Endodermal cell (in vitro differentiated cells): ENCODE measurements at regions not wholly inside any gene's neighbourhood (a gene's known extent, or its start where the extent isn't known, plus 50 kb on each side); places are given as distances from the start of the nearest gene placed in this dataset.

Experiments used
- DNase-seq: peaks from one replicate; pipeline ENCODE4 v3.0.0-alpha.2; 2017
- H3K27ac ChIP-seq: 2 replicates; pipeline ENCODE4 v1.5.1; 2013; ENCODE audit warnings: mild to moderate bottlenecking, low read depth, low read length, moderate library complexity
- H3K27me3 ChIP-seq: 2 replicates; pipeline ENCODE4 v1.6.1; 2013; ENCODE audit warnings: mild to moderate bottlenecking, low read length, moderate library complexity; ENCODE audit not compliant: insufficient read depth, control insufficient read depth, poor library complexity, severe bottlenecking
- H3K36me3 ChIP-seq: 2 replicates; pipeline ENCODE4 v1.7.0; 2013; ENCODE audit warnings: mild to moderate bottlenecking, low read length, moderate library complexity; ENCODE audit not compliant: control insufficient read depth, insufficient read depth
- H3K4me1 ChIP-seq: one replicate; pipeline ENCODE4 v1.7.0; 2013; ENCODE audit warnings: low read length; ENCODE audit not compliant: control insufficient read depth, insufficient read depth
- H3K4me3 ChIP-seq: 2 replicates; pipeline ENCODE4 v1.5.1; 2013; ENCODE audit warnings: mild to moderate bottlenecking, low read length, moderate library complexity
- H3K9ac ChIP-seq: 2 replicates; pipeline ENCODE4 v1.6.1; 2013; ENCODE audit warnings: mild to moderate bottlenecking, low read length, moderate library complexity; ENCODE audit not compliant: poor library complexity, severe bottlenecking; ENCODE audit errors: extremely low read depth
- H3K9me3 ChIP-seq: 2 replicates; pipeline ENCODE4 v1.6.1; 2013; ENCODE audit warnings: mild to moderate bottlenecking, low read length, moderate library complexity; ENCODE audit not compliant: control insufficient read depth
- H3K27ac Mint-ChIP-seq: 2 replicates; pipeline ENCODE4 v1.8.0; 2020; ENCODE audit warnings: mixed read lengths
- H3K27me3 Mint-ChIP-seq: 2 replicates; pipeline ENCODE4 v1.8.0; 2021; ENCODE audit warnings: mild to moderate bottlenecking, mixed read lengths; ENCODE audit not compliant: insufficient read depth
- H3K36me3 Mint-ChIP-seq: 2 replicates; pipeline ENCODE4 v1.8.0; 2020; ENCODE audit warnings: low read depth, mixed read lengths
- H3K4me1 Mint-ChIP-seq: 2 replicates; pipeline ENCODE4 v1.8.0; 2020; ENCODE audit warnings: mixed read lengths
- H3K4me3 Mint-ChIP-seq: 2 replicates; pipeline ENCODE4 v1.8.0; 2020; ENCODE audit warnings: mild to moderate bottlenecking, moderate library complexity, mixed read lengths
- H3K9me3 Mint-ChIP-seq: 2 replicates; pipeline ENCODE4 v1.8.0; 2020; ENCODE audit warnings: mild to moderate bottlenecking, mixed read lengths
- WGBS, 2 experiments: methylation state at CpG; one replicate each; pipeline versions ENCODE4 v1.1.5 to v1.1.7; 2013; ENCODE audit warnings: missing lambda C conversion rate in 2 of 2, mixed read lengths in 1 of 2; ENCODE audit not compliant: insufficient coverage in 1 of 2, insufficient read length in 1 of 2; 5-methylcytosine and 5-hydroxymethylcytosine counted together
- TF ChIP-seq, protein P1 (sequence below): fragments of 200-600 bp; sonication (generic); conservative IDR thresholded peaks from 2 replicates; pipeline ENCODE4 v1.5.0; 2021; ENCODE audit warnings: antibody characterized with exemption, mild to moderate bottlenecking

DNA sequence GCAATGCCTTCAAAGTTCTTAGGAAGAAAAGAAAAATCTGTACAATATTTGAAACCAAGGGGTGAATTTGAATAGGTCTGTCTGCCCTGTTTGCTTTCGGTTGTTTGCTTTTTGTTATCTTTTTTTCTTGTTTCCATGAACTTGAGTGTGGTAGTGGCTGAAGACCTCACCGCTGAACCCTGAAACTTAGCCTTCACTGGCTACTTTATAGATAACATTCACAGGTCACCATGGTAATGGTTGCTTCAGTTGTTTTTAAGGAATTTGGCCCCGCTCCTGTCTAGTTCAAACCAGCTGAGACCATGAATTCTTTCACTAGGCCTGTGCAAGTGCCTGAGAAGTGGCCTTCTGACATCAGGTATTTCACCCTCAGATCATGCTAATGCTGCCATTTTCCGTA, 137.0 kb upstream of the PMFBP1 start:
- Histone ChIP-seq H3K4me1 (no peaks in the 10 kb centered on the region), H3K27ac (no peak overlapping the region), H3K4me3 (no peak overlapping the region), H3K9me3 (peaks cover 64% of the 10 kb centered on the region), H3K27me3 (no peaks in the 10 kb centered on the region), H3K36me3 (no peaks in the 10 kb centered on the region), H3K9ac (no peak overlapping the region)
- Mint-ChIP-seq H3K36me3 (peaks cover 33% of the 10 kb centered on the region), H3K27me3 (no peaks in the 10 kb centered on the region), H3K4me1 (peaks cover 7% of the 10 kb centered on the region), H3K9me3 (peaks cover 47% of the 10 kb centered on the region), H3K4me3 (no peak overlapping the region), H3K27ac (no peak overlapping the region)
- DNase-seq: no peak
- WGBS, 2 experiments: 90 to 100% methylated on average over 2 to 4 of the region's 4 CpGs
- TF ChIP-seq, protein P1, sequence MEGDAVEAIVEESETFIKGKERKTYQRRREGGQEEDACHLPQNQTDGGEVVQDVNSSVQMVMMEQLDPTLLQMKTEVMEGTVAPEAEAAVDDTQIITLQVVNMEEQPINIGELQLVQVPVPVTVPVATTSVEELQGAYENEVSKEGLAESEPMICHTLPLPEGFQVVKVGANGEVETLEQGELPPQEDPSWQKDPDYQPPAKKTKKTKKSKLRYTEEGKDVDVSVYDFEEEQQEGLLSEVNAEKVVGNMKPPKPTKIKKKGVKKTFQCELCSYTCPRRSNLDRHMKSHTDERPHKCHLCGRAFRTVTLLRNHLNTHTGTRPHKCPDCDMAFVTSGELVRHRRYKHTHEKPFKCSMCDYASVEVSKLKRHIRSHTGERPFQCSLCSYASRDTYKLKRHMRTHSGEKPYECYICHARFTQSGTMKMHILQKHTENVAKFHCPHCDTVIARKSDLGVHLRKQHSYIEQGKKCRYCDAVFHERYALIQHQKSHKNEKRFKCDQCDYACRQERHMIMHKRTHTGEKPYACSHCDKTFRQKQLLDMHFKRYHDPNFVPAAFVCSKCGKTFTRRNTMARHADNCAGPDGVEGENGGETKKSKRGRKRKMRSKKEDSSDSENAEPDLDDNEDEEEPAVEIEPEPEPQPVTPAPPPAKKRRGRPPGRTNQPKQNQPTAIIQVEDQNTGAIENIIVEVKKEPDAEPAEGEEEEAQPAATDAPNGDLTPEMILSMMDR: no peak

- H3K9me3 Mint-ChIP-seq: peaks cover 51% of the 10 kb centered on the region
- no peaks in the 10 kb centered on the region for H3K27me3 Mint-ChIP-seq
- DNase-seq: no peak
- no peak overlapping the region for H3K4me3 Mint-ChIP-seq
- H3K9me3 ChIP-seq: peaks cover 64% of the 10 kb centered on the region
- H3K36me3 ChIP-seq: no peaks in the 10 kb centered on the region
- H3K4me3 ChIP-seq: no peak overlapping the region
- H3K4me1 ChIP-seq: no peaks in the 10 kb centered on the region
- peaks cover 37% of the 10 kb centered on the region for H3K36me3 Mint-ChIP-seq
- no peak overlapping the region for H3K27ac ChIP-seq
- no peak overlapping the region for H3K9ac ChIP-seq
- no peaks in the 10 kb centered on the region for H3K27me3 ChIP-seq
- no peak overlapping the region for H3K27ac Mint-ChIP-seq
- peaks cover 7% of the 10 kb centered on the region for H3K4me1 Mint-ChIP-seq
- TF ChIP-seq, protein P1: no peak
These were observed 136.4 kb upstream of the PMFBP1 start for GRCh38 chr16:72308396-72308795.

- H3K4me3 ChIP-seq: no peak overlapping the region
- no peaks in the 10 kb centered on the region for H3K36me3 ChIP-seq
- no peaks in the 10 kb centered on the region for H3K27me3 ChIP-seq
- no peaks in the 10 kb centered on the region for H3K27me3 Mint-ChIP-seq
- no peak overlapping the region for H3K9ac ChIP-seq
- H3K27ac Mint-ChIP-seq: no peak overlapping the region
- WGBS, 2 experiments: 67 to 96% methylated on average over 1 to 2 of the region's 2 CpGs
- no peak overlapping the region for H3K27ac ChIP-seq
- no peaks in the 10 kb centered on the region for H3K4me1 ChIP-seq
- peaks cover 6% of the 10 kb centered on the region for H3K4me1 Mint-ChIP-seq
- peaks cover 16% of the 10 kb centered on the region for H3K36me3 Mint-ChIP-seq
- TF ChIP-seq, protein P1: no peak
- H3K9me3 ChIP-seq: peaks cover 27% of the 10 kb centered on the region
- H3K4me3 Mint-ChIP-seq: no peak overlapping the region
- DNase-seq: no peak
- peaks cover 17% of the 10 kb centered on the region for H3K9me3 Mint-ChIP-seq
These were observed 130.4 kb upstream of the PMFBP1 start for GRCh38 chr16:72302332-72302731.
